ENCODE measurements at regions not wholly inside any gene's neighbourhood (a gene's known extent, or its start where the extent isn't known, plus 50 kb on each side); places are given as distances from the start of the nearest gene placed in this dataset.

DNA sequence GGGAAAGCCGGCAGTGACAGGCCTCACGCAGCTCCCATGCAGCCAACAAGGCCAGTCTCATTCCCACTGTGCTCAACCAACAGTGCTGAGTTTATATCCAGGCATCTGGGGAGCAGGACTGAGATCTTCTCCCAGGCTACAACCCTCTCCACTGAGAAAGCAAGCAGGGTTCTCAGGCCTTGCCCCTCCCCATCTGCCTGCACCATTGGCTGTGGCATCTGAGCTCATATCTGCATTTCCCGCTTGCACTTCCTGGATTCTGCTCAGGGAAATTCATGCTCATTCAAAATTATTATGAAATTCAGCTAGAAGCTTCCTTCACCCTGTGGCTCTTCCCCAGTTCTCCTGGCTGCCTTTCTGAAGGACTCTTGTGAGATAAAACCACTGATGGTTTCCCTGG lies 1029.0 kb downstream of the GRM8 start:
- TF ChIP-seq, protein P1, sequence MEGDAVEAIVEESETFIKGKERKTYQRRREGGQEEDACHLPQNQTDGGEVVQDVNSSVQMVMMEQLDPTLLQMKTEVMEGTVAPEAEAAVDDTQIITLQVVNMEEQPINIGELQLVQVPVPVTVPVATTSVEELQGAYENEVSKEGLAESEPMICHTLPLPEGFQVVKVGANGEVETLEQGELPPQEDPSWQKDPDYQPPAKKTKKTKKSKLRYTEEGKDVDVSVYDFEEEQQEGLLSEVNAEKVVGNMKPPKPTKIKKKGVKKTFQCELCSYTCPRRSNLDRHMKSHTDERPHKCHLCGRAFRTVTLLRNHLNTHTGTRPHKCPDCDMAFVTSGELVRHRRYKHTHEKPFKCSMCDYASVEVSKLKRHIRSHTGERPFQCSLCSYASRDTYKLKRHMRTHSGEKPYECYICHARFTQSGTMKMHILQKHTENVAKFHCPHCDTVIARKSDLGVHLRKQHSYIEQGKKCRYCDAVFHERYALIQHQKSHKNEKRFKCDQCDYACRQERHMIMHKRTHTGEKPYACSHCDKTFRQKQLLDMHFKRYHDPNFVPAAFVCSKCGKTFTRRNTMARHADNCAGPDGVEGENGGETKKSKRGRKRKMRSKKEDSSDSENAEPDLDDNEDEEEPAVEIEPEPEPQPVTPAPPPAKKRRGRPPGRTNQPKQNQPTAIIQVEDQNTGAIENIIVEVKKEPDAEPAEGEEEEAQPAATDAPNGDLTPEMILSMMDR (IDR thresholded peaks at IDR 0.05), result no peak
- TF ChIP-seq POLR2A (IDR thresholded peaks at IDR 0.05), result no peak

All from testis (tissue), 2 donors.